CMK (cell line): ENCODE measurements at regions not wholly inside any gene's neighbourhood (a gene's known extent, or its start where the extent isn't known, plus 50 kb on each side); places are given as distances from the start of the nearest gene placed in this dataset.

Experiments
- DNase-seq: peaks from one replicate; pipeline ENCODE4 v3.0.0-alpha.2; 2010; ENCODE audit warnings: low read depth

DNA sequence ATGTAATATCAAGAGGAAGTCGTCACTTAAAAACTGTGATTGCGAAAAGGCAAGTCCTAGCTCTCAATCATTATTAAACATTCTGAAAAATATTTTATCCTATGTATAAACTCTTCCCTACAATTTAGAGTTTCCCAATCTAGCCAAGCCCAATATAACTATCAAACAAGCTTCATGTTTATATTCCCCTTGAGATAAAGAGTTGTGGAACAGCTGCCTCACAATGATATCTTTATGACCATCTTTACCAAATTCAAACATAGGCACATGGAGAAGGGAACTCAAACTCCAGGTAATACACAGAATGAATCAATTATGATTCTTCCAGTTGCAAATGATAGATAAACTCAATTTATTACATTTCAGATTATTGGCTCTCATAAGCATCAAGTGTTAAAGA lies 1468.7 kb downstream of the EFNA5 start:
- no peak for DNase-seq

- no peak for DNase-seq
These were observed 1469.8 kb downstream of the EFNA5 start for GRCh38 chr5:106200971-106201370.

GRCh38 chr5:106195679-106196474 lies 1474.9 kb downstream of the EFNA5 start:
- DNase-seq: no peak

GRCh38 chr5:106189121-106189809 lies 1481.5 kb downstream of the EFNA5 start:
- no peak for DNase-seq

- no peak for DNase-seq
These were observed 1485.1 kb downstream of the EFNA5 start for GRCh38 chr5:106185661-106186081.

DNA sequence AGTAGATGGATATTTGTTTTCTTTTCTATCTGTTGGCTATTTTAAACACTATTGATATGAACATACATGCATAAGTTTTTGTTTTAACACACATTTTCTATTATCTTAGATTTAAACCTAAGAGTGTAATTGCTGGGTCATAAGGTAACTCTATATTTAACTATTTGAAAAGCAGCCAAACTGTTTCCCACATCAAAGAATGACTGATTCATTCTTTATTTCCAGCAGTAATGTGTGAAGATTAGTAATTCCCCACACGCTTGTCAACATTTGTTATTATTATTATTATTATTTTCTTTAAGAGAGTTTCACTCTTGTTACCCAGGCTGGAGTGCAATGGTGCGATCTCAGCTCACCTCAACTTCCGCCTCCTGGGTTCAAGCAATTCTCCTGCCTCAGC lies 1495.8 kb downstream of the EFNA5 start:
- DNase-seq: no peak

- no peak for DNase-seq
These were observed 1497.8 kb downstream of the EFNA5 start for GRCh38 chr5:106172681-106173532.

GRCh38 chr5:106171708-106172107 lies 1499.0 kb downstream of the EFNA5 start:
- no peak for DNase-seq

GRCh38 chr5:106171132-106171531 lies 1499.6 kb downstream of the EFNA5 start:
- no peak for DNase-seq

DNA sequence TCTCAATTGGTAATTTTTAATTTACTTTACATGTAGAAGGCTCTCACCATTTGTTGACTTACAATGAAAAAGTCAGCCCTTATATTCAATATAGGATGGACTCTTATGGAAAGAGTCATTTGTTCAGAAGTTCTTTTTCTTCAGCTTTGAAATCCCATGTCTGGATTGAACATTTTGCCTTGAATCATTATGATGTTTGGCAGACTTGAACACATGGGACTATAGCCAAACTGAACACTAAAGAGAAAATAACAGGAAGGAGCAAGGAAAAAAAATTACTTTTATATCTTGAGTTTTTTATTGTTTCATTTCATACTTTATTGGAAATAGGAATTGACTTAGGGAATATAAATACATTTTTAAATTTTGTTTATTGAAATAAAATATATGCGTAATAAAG lies 1503.0 kb downstream of the EFNA5 start:
- no peak for DNase-seq

DNA sequence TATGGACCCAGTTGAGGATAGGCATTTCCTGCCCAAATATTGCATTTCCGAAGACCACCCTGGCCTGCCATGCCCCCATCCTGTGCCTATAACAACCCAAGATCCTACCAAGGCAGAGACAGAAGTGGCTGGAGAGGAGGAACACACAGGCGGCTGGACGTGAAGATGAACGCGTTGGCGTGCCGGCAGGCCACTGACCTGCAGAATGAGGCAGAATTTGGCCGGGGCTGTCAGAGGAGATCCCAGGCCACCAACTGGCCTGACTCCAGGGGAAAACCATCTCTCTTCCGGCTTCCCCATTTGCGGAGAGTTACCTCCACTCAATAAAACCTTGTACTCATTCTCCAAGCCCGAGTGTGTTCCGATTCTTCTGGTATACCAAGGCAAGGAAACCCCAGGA lies 1507.5 kb downstream of the EFNA5 start:
- no peak for DNase-seq

DNA sequence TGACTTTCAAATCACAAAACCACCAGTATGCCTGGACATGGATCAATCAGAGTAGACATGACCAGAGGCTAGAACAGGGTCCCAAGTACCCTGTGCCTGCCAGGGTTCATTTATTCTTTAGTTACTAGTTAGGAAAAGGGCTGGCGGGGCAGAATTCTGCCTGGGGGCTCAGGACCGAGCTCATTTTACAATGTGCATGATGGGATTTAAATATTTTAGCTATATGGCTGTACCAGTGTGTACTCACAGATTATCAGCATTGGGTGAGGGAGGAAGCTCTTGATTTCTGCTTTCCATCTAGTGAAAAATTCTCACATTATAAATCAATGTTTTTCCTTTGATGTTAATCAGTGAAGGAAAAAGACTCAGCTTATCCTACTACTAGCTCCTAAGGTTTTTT lies 1511.1 kb downstream of the EFNA5 start:
- no peak for DNase-seq

DNA sequence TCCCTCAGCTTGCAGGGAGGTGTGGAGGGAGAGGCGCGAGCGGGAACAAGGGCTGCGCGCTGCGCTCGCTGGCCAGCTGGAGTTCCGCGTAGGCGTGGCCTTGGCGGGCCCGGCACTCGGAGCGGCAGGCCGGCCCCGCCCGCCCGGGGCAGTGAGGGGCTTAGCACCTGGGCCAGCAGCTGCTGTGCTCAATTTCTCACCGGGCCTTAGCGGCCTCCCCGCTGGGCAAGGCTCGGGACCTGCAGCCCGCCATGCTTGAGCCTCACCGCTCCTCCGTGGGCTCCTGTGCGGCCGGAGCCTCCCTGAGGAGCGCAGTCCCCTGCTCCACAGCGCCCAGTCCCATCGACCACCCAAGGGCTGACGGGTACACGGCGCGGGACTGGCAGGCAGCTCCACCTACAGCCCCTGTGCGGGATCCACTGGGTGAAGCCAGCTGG lies 1516.4 kb downstream of the EFNA5 start:
- no peak for DNase-seq

DNA sequence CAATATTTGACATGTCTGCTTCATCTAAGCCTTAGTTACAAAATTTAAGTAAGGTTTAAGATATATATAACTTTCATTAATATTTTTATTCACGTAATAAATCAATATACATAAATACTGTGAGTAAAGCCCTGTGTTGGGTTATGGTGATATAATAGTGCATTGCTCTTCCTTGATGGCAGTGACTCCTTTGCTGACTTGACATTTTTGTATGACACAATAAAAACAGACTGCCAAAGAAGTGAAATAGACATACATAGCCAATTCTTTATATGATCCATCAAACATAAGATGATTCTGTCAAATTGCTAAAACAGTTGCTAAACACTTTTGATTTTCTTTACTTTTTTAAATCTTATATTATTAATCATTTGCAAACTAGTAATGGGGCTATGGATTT lies 1518.2 kb downstream of the EFNA5 start:
- DNase-seq: no peak

DNA sequence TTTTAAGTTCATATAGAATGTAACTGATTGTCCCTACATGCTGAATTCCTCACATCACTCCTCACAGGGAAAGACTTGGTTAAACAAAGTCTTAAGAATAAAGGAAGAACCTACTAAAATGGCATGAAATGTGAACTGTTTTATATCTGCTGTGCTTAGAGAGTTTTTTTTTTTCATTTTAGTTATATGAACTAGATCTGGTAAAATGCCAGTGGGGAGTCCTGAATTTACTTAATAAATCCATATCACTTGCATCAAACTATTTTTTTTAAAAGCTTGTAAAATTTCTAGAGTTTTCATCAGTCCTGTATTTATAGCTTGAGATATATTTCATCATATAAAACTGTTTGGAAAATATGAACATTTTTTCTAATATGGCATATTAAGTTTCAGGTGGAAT lies 1528.6 kb downstream of the EFNA5 start:
- no peak for DNase-seq

- DNase-seq: no peak
These were observed 1530.6 kb downstream of the EFNA5 start for GRCh38 chr5:106140101-106140500.

- no peak for DNase-seq
These were observed 1534.7 kb downstream of the EFNA5 start for GRCh38 chr5:106136061-106136460.

- DNase-seq: no peak
These were observed 1535.3 kb downstream of the EFNA5 start for GRCh38 chr5:106135473-106135872.

DNA sequence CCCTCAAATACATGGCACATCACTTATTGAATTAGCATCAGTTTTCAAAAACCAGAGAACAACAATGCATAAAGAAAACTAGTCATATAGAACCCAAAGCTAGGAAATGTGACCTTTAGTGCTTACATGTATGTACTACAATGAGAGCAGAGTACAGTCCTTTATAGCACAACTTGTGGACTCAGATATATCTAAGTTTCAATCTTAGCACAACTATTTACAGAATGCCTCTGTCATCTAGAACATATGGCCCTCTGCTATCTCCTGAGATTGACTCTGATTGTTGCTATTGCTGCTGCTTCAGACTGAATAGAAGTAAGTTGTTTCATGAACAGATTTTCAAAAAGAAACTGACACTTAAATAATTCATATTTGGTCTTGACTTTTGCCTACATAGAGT lies 1536.2 kb downstream of the EFNA5 start:
- no peak for DNase-seq

DNA sequence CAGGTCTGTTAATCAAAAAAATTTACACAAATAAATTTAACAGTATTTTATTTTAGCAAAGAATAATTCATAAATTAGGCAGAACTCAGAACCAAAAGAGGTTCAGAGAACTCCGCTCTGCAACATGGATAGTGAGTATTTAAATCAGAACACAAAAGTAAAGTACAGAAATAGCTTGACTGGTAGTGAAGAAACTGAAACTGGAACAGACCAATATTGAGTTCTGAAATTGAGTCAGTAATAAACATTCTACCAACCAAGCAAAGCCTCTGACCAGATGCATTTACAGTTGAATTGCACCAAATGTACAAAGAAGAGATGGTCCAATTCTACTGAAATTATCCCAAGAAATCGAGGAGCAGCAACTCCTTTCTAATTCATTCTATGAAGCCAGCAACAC lies 1542.8 kb downstream of the EFNA5 start:
- no peak for DNase-seq

- no peak for DNase-seq
These were observed 1543.4 kb downstream of the EFNA5 start for GRCh38 chr5:106127341-106127781.

DNA sequence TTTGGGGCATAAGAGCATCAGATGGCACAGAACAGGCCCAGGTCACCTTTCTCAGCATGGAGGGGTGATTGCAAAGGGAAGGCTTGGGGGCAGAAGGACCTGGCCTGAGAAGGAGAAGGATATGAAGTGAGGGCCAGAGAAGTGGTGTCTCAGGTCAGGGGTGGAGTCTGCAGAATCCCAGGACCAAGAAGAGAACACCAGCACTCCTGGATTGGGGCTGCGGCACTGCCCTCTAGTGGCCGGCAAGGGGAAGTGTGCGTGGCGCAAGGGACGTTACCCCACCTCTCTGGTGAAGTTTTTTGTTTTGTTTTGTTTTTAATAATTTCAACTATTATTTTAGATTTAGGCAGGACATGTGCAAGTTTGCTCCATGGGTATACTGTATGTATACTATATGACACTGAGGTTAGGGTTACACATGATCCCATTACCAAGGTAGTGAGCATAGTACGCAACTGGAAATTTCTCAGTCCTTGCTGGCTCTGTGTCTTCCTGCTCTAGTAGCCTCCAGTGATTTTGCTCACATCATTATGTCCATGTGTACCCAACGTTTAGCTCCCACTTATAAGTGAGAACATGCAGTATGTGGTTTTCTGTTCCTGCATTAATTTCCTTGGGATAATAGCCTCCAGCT lies 1548.6 kb downstream of the EFNA5 start:
- DNase-seq: peak; percentile 3
